Mesothelial cell of epicardium (in vitro differentiated cells): ENCODE measurements at regions not wholly inside any gene's neighbourhood (a gene's known extent, or its start where the extent isn't known, plus 50 kb on each side); places are given as distances from the start of the nearest gene placed in this dataset.

ENCODE experiments used
- DNase-seq, 2 experiments: peaks; one replicate each; pipeline ENCODE4 v3.0.0; 2021; ENCODE audit warnings: low spot score in 2 of 2; ENCODE audit not compliant: unreplicated experiment in 2 of 2
- H3K27ac Mint-ChIP-seq: 2 replicates; pipeline ENCODE4 v1.8.0; 2021; ENCODE audit warnings: mixed read lengths
- H3K27me3 Mint-ChIP-seq: 2 replicates; pipeline ENCODE4 v1.8.0; 2021; ENCODE audit warnings: low read depth, mixed read lengths
- H3K36me3 Mint-ChIP-seq: 2 replicates; pipeline ENCODE4 v1.8.0; 2021; ENCODE audit warnings: mixed read lengths
- H3K4me1 Mint-ChIP-seq: 2 replicates; pipeline ENCODE4 v1.8.0; 2021; ENCODE audit warnings: mixed read lengths
- H3K4me3 Mint-ChIP-seq: 2 replicates; pipeline ENCODE4 v1.8.0; 2021; ENCODE audit warnings: mild to moderate bottlenecking, moderate library complexity, mixed read lengths
- H3K9me3 Mint-ChIP-seq: 2 replicates; pipeline ENCODE4 v1.8.0; 2021; ENCODE audit warnings: mixed read lengths
- CTCF ChIP-seq: fragments of 200-600 bp; sonication (generic); IDR thresholded peaks from one replicate; pipeline ENCODE4 v1.5.0; 2021; ENCODE audit warnings: antibody characterized with exemption; ENCODE audit not compliant: unreplicated experiment

- no peak for DNase-seq
- H3K27me3 Mint-ChIP-seq = no peaks in the 10 kb centered on the region
- H3K27ac Mint-ChIP-seq = no peak overlapping the region
- peaks cover 14% of the 10 kb centered on the region for H3K9me3 Mint-ChIP-seq
- H3K36me3 Mint-ChIP-seq = peaks cover 2% of the 10 kb centered on the region
- H3K4me1 Mint-ChIP-seq = peaks cover 12% of the 10 kb centered on the region
- H3K4me3 Mint-ChIP-seq = no peak overlapping the region
- TF ChIP-seq CTCF = no peak
Measured at GRCh38 chr4:176843710-176844109, 51.0 kb upstream of the VEGFC start.

GRCh38 chr4:176844448-176844847, 51.7 kb upstream of the VEGFC start:
- TF ChIP-seq CTCF = no peak
- no peak for DNase-seq
- no peak overlapping the region for H3K4me3 Mint-ChIP-seq
- no peaks in the 10 kb centered on the region for H3K27me3 Mint-ChIP-seq
- peaks cover 14% of the 10 kb centered on the region for H3K4me1 Mint-ChIP-seq
- H3K9me3 Mint-ChIP-seq = peaks cover 16% of the 10 kb centered on the region
- H3K27ac Mint-ChIP-seq = no peak overlapping the region
- H3K36me3 Mint-ChIP-seq = peaks cover 2% of the 10 kb centered on the region

GRCh38 chr4:176845636-176846035, 52.9 kb upstream of the VEGFC start:
- DNase-seq = no peak
- Mint-ChIP-seq H3K27me3 (no peaks in the 10 kb centered on the region), H3K4me1 (peaks cover 13% of the 10 kb centered on the region), H3K4me3 (no peak overlapping the region), H3K27ac (no peak overlapping the region), H3K36me3 (peaks cover 2% of the 10 kb centered on the region), H3K9me3 (peaks cover 20% of the 10 kb centered on the region)
- TF ChIP-seq CTCF = no peak

- Mint-ChIP-seq H3K9me3 (peaks cover 40% of the 10 kb centered on the region), H3K27ac (no peak overlapping the region)
Measured at GRCh38 chr4:176849076-176849475, 56.4 kb upstream of the VEGFC start.

GRCh38 chr4:176850436-176850835, 57.7 kb upstream of the VEGFC start:
- H3K9me3 Mint-ChIP-seq = peaks cover 36% of the 10 kb centered on the region
- no peaks in the 10 kb centered on the region for H3K27me3 Mint-ChIP-seq
- no peak for TF ChIP-seq CTCF
- H3K4me3 Mint-ChIP-seq = no peak overlapping the region
- peaks cover 2% of the 10 kb centered on the region for H3K36me3 Mint-ChIP-seq
- no peak overlapping the region for H3K27ac Mint-ChIP-seq
- peaks cover 5% of the 10 kb centered on the region for H3K4me1 Mint-ChIP-seq
- DNase-seq = no peak

More at GRCh38 chr4:176849076-176849475, 56.4 kb upstream of the VEGFC start:
- no peaks in the 10 kb centered on the region for H3K27me3 Mint-ChIP-seq
- peaks cover 2% of the 10 kb centered on the region for H3K36me3 Mint-ChIP-seq
- H3K4me1 Mint-ChIP-seq = peaks cover 5% of the 10 kb centered on the region
- DNase-seq = no peak
- TF ChIP-seq CTCF = no peak
- no peak overlapping the region for H3K4me3 Mint-ChIP-seq

- TF ChIP-seq CTCF = no peak
- H3K9me3 Mint-ChIP-seq = peaks cover 22% of the 10 kb centered on the region
- DNase-seq = no peak
- no peak overlapping the region for H3K27ac Mint-ChIP-seq
- no peaks in the 10 kb centered on the region for H3K27me3 Mint-ChIP-seq
- no peak overlapping the region for H3K4me3 Mint-ChIP-seq
- H3K4me1 Mint-ChIP-seq = no peaks in the 10 kb centered on the region
- H3K36me3 Mint-ChIP-seq = no peaks in the 10 kb centered on the region
Measured at GRCh38 chr4:176856421-176856820, 63.7 kb upstream of the VEGFC start.
